ENCODE measurements at regions not wholly inside any gene's neighbourhood (a gene's known extent, or its start where the extent isn't known, plus 50 kb on each side); places are given as distances from the start of the nearest gene placed in this dataset.
"Not testable (repeated sequence)": the region's sequence is repeated elsewhere in the genome, so short reads cannot be mapped to it uniquely, and the experiment has no call there.

DNA sequence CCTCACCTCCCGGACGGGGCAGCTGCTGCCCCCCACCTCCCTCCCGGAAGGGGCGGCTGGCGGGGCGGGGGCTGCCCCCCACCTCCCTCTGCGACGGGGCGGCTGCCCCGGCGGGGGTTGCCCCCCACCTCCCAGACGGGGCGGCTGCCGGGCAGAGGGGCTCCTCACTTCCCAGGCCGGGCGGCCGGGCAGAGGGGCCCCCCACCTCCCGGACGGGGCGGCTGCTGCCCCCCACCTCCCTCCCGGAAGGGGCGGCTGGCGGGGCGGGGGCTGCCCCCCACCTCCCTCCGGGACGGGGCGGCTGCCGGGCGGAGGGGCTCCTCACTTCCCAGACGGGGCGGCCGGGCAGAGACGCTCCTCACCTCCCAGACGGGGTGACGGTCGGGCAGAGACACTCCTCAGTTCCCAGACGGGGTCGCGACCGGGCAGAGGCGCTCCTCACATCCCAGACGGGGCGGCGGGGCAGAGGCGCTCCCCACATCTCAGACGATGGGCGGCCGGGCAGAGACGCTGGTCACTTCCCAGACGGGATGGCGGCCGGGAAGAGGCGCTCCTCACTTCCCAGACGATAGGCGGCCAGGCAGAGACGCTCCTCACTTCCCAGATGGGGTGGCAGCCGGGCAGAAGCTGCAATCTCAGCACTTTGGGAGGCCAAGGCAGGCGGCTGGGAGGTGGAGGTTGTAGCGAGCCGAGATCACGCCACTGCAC, 1218.8 kb downstream of the GATA3 start:
- 97% methylated on average over 32 of the region's 61 CpGs for WGBS (ENCODE audit: insufficient coverage)
- not testable (repeated sequence) for H3K27ac ChIP-seq (ENCODE audit: low read depth, low read length); H3K9me3 ChIP-seq (ENCODE audit: control insufficient read depth, insufficient read depth, low read length); H3K36me3 ChIP-seq (ENCODE audit: control insufficient read depth, insufficient read depth, low read length); H3K27me3 ChIP-seq (ENCODE audit: control insufficient read depth, insufficient read depth, low read length); H3K4me3 ChIP-seq (ENCODE audit: low read depth, low read length); H3K4me1 ChIP-seq (ENCODE audit: control insufficient read depth, insufficient read depth, low read length); DNase-seq (ENCODE audit: low read depth in 4 of 6, low spot score in 6 of 6)

DNA sequence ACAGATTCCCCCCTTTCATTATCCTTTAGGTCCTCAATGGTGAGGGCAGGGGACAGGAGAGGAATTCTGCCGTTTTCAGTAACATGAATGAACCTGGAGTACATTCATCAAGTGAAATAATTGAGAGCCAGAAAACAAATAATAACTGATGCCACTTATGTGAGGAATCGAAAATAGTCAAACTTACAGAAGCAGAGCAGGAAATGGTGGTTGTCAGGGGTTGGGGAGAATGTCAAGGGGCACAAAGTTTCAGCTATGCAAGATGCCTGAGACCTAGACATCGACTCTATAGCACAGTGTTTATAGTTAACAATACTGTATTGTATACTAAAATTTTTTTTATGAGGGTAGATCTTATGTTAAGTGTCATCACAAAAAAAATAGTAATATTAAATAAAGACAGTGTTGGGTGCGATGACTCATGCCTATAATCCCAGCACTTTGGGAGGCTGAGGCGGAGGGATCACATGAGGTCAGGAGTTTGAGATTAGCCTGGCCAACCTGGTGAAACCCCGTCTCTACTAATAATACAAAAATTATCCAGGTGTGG, 1219.8 kb downstream of the GATA3 start:
- Histone ChIP-seq H3K4me1 (ENCODE audit: control insufficient read depth, insufficient read depth, low read length) (no peaks in the 10 kb centered on the region), H3K9me3 (ENCODE audit: control insufficient read depth, insufficient read depth, low read length) (no peaks in the 10 kb centered on the region), H3K27me3 (ENCODE audit: control insufficient read depth, insufficient read depth, low read length) (no peaks in the 10 kb centered on the region), H3K4me3 (ENCODE audit: low read depth, low read length) (no peak overlapping the region), H3K27ac (ENCODE audit: low read depth, low read length) (no peak overlapping the region), H3K36me3 (ENCODE audit: control insufficient read depth, insufficient read depth, low read length) (no peaks in the 10 kb centered on the region)
- WGBS (ENCODE audit: insufficient coverage) = no CpG with 5 or more reads among the region's 6 CpGs
- no peak for DNase-seq (ENCODE audit: low read depth in 4 of 6, low spot score in 6 of 6)

DNA sequence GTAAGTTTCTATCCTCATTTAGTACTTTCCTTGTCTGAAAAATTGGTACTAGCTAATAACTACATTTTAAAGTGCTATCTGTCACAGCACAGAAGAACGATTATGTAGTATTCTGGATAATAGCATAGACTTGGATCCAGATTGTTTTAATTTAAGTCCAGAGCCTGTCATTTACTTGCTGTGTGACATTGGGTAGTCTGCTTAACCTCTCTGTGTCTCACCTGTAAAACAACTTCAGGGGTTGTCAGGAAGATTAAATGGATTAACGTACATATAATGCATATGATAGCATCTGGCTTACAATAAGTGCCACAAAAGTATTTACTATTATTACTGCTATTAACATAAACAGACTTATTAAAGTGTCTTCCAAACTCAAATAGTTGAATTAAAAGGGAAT, 1221.4 kb downstream of the GATA3 start:
- WGBS (ENCODE audit: insufficient coverage) = 100% methylated on average over 1 of the region's 2 CpGs

DNA sequence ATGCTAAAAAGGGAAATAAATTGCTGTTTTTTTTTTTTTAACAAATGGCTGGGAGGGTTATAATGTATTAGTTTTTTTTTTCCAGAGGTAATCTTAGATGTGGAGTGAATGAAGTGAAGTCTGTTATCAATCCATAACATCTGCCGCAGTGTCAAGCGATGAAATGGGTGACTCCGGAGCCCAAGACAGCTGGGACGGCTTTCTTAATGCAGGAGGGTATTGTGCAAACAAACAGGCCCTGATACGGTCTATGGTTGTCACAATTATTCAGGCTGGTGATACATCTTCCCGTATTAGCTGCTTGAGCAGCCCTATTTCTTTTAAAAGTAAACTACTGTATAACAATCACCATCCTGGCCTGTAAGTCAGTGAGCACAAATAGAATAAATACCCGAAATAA, 1231.2 kb downstream of the GATA3 start:
- Histone ChIP-seq H3K9me3 (ENCODE audit: control insufficient read depth, insufficient read depth, low read length) (no peaks in the 10 kb centered on the region), H3K27ac (ENCODE audit: low read depth, low read length) (no peak overlapping the region), H3K27me3 (ENCODE audit: control insufficient read depth, insufficient read depth, low read length) (no peaks in the 10 kb centered on the region), H3K36me3 (ENCODE audit: control insufficient read depth, insufficient read depth, low read length) (no peaks in the 10 kb centered on the region), H3K4me1 (ENCODE audit: control insufficient read depth, insufficient read depth, low read length) (no peaks in the 10 kb centered on the region), H3K4me3 (ENCODE audit: low read depth, low read length) (no peak overlapping the region)
- 48% methylated on average over 4 of the region's 7 CpGs for WGBS (ENCODE audit: insufficient coverage)
- peak in 1 of 6 donors; percentile 26 for DNase-seq (ENCODE audit: low read depth in 4 of 6, low spot score in 6 of 6)

More for the DNA sequence above, 1221.4 kb downstream of the GATA3 start:
- Histone ChIP-seq H3K27ac (ENCODE audit: low read depth, low read length) (no peak overlapping the region), H3K27me3 (ENCODE audit: control insufficient read depth, insufficient read depth, low read length) (no peaks in the 10 kb centered on the region), H3K9me3 (ENCODE audit: control insufficient read depth, insufficient read depth, low read length) (no peaks in the 10 kb centered on the region), H3K4me3 (ENCODE audit: low read depth, low read length) (no peak overlapping the region), H3K4me1 (ENCODE audit: control insufficient read depth, insufficient read depth, low read length) (no peaks in the 10 kb centered on the region), H3K36me3 (ENCODE audit: control insufficient read depth, insufficient read depth, low read length) (no peaks in the 10 kb centered on the region)
- DNase-seq (ENCODE audit: low read depth in 4 of 6, low spot score in 6 of 6) = no peak

DNA sequence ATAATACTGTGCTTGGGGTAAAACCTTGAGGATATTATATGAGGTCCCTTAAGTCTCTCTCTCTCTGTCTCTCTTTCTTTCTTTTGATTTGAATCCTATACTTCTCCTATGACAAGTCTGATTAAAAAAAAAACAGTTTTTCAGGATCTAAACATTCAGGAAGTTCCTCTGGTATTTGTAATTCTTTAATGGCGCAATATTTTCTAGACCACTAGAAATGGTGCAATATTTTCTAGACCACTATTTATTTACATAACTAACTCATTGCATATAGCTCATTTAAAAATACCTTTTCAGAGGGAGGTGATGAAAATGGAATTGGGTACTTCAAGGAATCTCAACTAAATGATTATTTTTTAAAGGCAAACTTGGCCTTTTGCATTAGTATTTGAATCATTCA, 1235.3 kb downstream of the GATA3 start:
- no peaks in the 10 kb centered on the region for H3K36me3 ChIP-seq (ENCODE audit: control insufficient read depth, insufficient read depth, low read length)
- no peaks in the 10 kb centered on the region for H3K27me3 ChIP-seq (ENCODE audit: control insufficient read depth, insufficient read depth, low read length)
- no peak for DNase-seq (ENCODE audit: low read depth in 4 of 6, low spot score in 6 of 6)
- H3K4me3 ChIP-seq (ENCODE audit: low read depth, low read length) = no peak overlapping the region
- H3K27ac ChIP-seq (ENCODE audit: low read depth, low read length) = no peak overlapping the region
- no peaks in the 10 kb centered on the region for H3K4me1 ChIP-seq (ENCODE audit: control insufficient read depth, insufficient read depth, low read length)
- no peaks in the 10 kb centered on the region for H3K9me3 ChIP-seq (ENCODE audit: control insufficient read depth, insufficient read depth, low read length)
- WGBS (ENCODE audit: insufficient coverage) = no CpG with 5 or more reads among the region's 1 CpG

DNA sequence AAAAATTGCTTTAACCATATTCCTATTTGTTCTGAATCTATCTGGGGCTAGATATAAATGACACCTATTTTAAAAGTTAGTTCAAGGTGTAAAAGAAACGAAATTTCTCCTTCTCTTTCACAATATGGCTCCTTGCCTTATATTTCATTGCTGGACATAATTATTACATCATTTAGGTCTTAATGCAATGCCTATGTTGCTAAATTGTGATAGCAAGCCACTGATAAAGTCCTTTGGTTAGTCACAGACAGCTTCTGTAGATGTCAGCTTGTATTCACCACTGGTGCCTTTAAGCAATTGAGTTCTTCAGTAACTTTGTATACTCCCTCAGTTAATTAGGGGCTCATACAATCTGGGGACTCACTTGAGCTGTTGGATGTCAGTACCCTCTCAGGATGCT, 1236.6 kb downstream of the GATA3 start:
- no CpG with 5 or more reads among the region's 1 CpG for WGBS (ENCODE audit: insufficient coverage)
- Histone ChIP-seq H3K9me3 (ENCODE audit: control insufficient read depth, insufficient read depth, low read length) (no peaks in the 10 kb centered on the region), H3K4me1 (ENCODE audit: control insufficient read depth, insufficient read depth, low read length) (no peaks in the 10 kb centered on the region), H3K36me3 (ENCODE audit: control insufficient read depth, insufficient read depth, low read length) (no peaks in the 10 kb centered on the region), H3K27me3 (ENCODE audit: control insufficient read depth, insufficient read depth, low read length) (no peaks in the 10 kb centered on the region), H3K27ac (ENCODE audit: low read depth, low read length) (no peak overlapping the region), H3K4me3 (ENCODE audit: low read depth, low read length) (no peak overlapping the region)
- DNase-seq (ENCODE audit: low read depth in 4 of 6, low spot score in 6 of 6) = no peak

DNA sequence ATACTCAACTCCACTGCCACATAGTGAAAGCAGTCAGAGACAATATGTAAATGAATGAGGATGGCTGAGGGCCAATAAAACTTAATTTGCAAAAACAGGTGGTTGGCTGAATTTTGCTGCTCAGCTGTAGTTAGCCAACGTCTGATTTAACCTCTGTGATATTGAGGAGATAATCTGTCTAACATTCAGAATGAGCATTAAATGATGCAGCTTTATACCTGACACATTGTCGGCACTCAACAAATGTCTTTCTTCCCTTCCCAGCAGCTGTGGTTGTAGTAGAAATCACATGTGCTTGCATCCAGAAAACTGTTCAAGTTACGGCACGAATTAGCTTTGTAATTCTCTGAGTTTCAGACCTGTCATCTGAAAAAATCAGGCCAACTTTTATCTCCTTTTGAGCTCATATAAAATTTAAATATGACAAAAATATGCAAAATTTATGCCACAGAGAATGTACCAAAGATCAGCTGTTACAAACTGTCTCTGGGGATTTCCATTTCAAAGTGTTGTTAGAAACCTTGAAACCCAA, 1239.7 kb downstream of the GATA3 start:
- Histone ChIP-seq H3K27ac (ENCODE audit: low read depth, low read length) (no peak overlapping the region), H3K36me3 (ENCODE audit: control insufficient read depth, insufficient read depth, low read length) (no peaks in the 10 kb centered on the region), H3K9me3 (ENCODE audit: control insufficient read depth, insufficient read depth, low read length) (no peaks in the 10 kb centered on the region), H3K4me3 (ENCODE audit: low read depth, low read length) (no peak overlapping the region), H3K4me1 (ENCODE audit: control insufficient read depth, insufficient read depth, low read length) (no peaks in the 10 kb centered on the region), H3K27me3 (ENCODE audit: control insufficient read depth, insufficient read depth, low read length) (no peaks in the 10 kb centered on the region)
- peak in 2 of 6 donors; percentile 48 to 63 for DNase-seq (ENCODE audit: low read depth in 4 of 6, low spot score in 6 of 6)
- WGBS (ENCODE audit: insufficient coverage) = no CpG with 5 or more reads among the region's 4 CpGs

DNA sequence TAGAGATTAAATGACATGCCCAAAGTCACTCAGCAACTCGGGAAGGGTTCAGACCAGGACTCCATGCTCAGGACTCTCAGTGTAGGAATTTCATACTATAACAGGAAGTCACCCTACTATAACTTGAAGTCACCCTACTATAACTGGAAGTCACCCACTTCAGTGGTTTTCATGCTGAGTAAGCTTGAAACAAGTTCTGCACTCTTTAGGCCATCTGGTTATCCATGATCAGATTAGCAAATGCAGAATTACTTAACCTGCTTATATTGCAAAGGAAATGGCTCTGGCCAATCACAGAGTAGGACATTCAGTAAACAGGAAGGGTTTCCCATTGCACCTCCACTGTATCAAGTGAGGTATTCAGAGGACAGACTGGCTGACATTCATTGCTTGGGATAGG, 1240.4 kb downstream of the GATA3 start:
- H3K4me3 ChIP-seq (ENCODE audit: low read depth, low read length) = no peak overlapping the region
- no CpG with 5 or more reads among the region's 1 CpG for WGBS (ENCODE audit: insufficient coverage)

DNA sequence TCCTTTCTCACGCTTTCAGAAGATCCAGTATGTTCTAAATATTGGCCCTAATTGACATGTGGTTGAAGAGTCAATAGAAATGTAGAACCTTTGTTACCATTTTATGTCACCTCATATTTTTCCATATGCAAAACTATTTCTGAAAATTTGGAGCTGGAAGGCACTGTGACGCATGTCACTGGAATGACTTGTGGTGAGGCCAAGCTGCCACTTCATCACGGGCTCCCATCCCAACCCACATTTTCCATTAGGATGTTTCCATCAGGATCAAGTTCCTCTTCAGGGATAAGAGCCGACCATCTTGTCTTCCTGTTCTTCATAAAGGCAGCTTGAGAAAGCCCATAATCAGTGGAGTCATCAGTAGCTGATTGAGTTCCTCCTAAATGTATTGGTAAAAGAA, 1241.7 kb downstream of the GATA3 start:
- no peaks in the 10 kb centered on the region for H3K27me3 ChIP-seq (ENCODE audit: control insufficient read depth, insufficient read depth, low read length)
- DNase-seq (ENCODE audit: low read depth in 4 of 6, low spot score in 6 of 6) = no peak
- H3K27ac ChIP-seq (ENCODE audit: low read depth, low read length) = no peak overlapping the region
- 87% methylated on average over 2 of the region's 4 CpGs for WGBS (ENCODE audit: insufficient coverage)
- H3K4me1 ChIP-seq (ENCODE audit: control insufficient read depth, insufficient read depth, low read length) = no peaks in the 10 kb centered on the region
- no peaks in the 10 kb centered on the region for H3K36me3 ChIP-seq (ENCODE audit: control insufficient read depth, insufficient read depth, low read length)
- no peak overlapping the region for H3K4me3 ChIP-seq (ENCODE audit: low read depth, low read length)
- H3K9me3 ChIP-seq (ENCODE audit: control insufficient read depth, insufficient read depth, low read length) = no peaks in the 10 kb centered on the region

More for the DNA sequence above, 1240.4 kb downstream of the GATA3 start:
- no peak for DNase-seq (ENCODE audit: low read depth in 4 of 6, low spot score in 6 of 6)
- Histone ChIP-seq H3K9me3 (ENCODE audit: control insufficient read depth, insufficient read depth, low read length) (no peaks in the 10 kb centered on the region), H3K27me3 (ENCODE audit: control insufficient read depth, insufficient read depth, low read length) (no peaks in the 10 kb centered on the region), H3K27ac (ENCODE audit: low read depth, low read length) (no peak overlapping the region), H3K4me1 (ENCODE audit: control insufficient read depth, insufficient read depth, low read length) (no peaks in the 10 kb centered on the region), H3K36me3 (ENCODE audit: control insufficient read depth, insufficient read depth, low read length) (no peaks in the 10 kb centered on the region)

DNA sequence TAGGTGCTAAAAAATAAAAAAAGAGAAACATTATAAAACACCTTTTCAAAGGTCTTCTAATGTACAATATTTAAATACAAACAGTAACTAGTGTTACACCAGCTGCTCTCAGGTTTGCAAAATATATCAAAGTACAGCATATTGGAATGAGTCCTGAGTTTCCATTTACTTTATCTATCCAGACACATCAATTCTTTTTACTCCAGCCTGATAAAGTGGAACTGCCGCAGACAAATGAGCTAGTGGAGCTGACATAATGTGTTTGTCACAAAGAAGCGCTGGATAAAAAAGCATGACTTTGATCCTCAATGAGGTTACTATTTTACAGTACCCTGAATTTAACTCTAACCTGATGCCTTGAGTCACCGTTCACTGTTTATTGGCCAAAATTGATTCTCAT, 1243.1 kb downstream of the GATA3 start:
- Histone ChIP-seq H3K36me3 (ENCODE audit: control insufficient read depth, insufficient read depth, low read length) (no peaks in the 10 kb centered on the region), H3K27ac (ENCODE audit: low read depth, low read length) (no peak overlapping the region), H3K9me3 (ENCODE audit: control insufficient read depth, insufficient read depth, low read length) (no peaks in the 10 kb centered on the region), H3K4me1 (ENCODE audit: control insufficient read depth, insufficient read depth, low read length) (no peaks in the 10 kb centered on the region), H3K4me3 (ENCODE audit: low read depth, low read length) (no peak overlapping the region), H3K27me3 (ENCODE audit: control insufficient read depth, insufficient read depth, low read length) (no peaks in the 10 kb centered on the region)
- WGBS (ENCODE audit: insufficient coverage) = no CpG with 5 or more reads among the region's 3 CpGs
- peak in 1 of 6 donors; percentile 24 for DNase-seq (ENCODE audit: low read depth in 4 of 6, low spot score in 6 of 6)
